ENCODE measurements at regions not wholly inside any gene's neighbourhood (a gene's known extent, or its start where the extent isn't known, plus 50 kb on each side); places are given as distances from the start of the nearest gene placed in this dataset.

- Histone ChIP-seq H3K4me1 (peaks cover 0 to 19% (median 13%) of the 10 kb centered on the region in 10 experiments; a peak in 16 of 20 replicates), H3K4me2 (no peak overlapping the region), H3K27ac (no peak overlapping the region), H3K9me3 (replicated peaks in 1 of 11) (peaks cover 3 to 29% (median 10%) of the 10 kb centered on the region in 11 experiments; a peak in 17 of 22 replicates), H4K20me1 (no peaks in the 10 kb centered on the region), H3K9ac (no peak overlapping the region), H3K4me3 (no peak overlapping the region), H3K27me3 (no peaks in the 10 kb centered on the region), H3K36me3 (no peaks in the 10 kb centered on the region)
- no peak for TF ChIP-seq Cebpa-rat (IDR thresholded peaks at IDR 0.05)
These were observed 265.9 kb upstream of the SUCLG2 start for GRCh38 chr3:67920311-67920710.

DNA sequence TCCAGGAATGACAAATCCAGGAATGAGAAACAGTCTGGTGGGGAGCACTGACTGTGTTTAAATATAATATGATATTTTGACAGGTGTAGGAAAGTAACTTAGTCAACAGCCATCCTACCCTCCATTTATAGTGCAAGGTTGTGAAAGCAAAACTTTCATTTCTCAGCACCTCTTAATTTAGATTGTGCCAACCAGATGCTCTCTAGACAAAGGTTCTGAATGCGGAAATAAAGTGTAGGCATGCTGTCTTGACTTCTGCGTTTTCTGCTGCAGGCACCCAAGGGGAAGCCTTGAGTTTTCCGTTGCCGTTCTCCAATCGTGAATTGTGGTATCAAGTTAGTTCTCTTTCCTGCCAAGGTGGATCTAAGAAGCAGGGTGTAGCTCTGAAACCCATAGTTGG, 261.9 kb upstream of the SUCLG2 start:
- peak overlapping the region in 3 of 11 experiments; percentile 4 to 5 (median 5); a peak in 2 of 22 replicates for H3K27ac ChIP-seq
- H3K9ac ChIP-seq = no peak overlapping the region
- H4K20me1 ChIP-seq = no peaks in the 10 kb centered on the region
- peaks cover 1 to 47% (median 20%) of the 10 kb centered on the region in 11 experiments; a peak in 18 of 22 replicates for H3K9me3 ChIP-seq (replicated peaks in 1 of 11)
- H3K4me2 ChIP-seq = peak overlapping the region in 9 of 11 experiments; percentile 8 to 52 (median 25); a peak in 13 of 22 replicates
- peaks cover 0 to 19% (median 13%) of the 10 kb centered on the region in 10 experiments; a peak in 16 of 20 replicates for H3K4me1 ChIP-seq
- no peak for TF ChIP-seq Cebpa-rat (IDR thresholded peaks at IDR 0.05)
- no peaks in the 10 kb centered on the region for H3K36me3 ChIP-seq
- H3K27me3 ChIP-seq = no peaks in the 10 kb centered on the region
- H3K4me3 ChIP-seq = no peak overlapping the region

GRCh38 chr3:67907735-67908134, 253.3 kb upstream of the SUCLG2 start:
- peak overlapping the region; percentile 36 to 90 (median 77) for H3K4me2 ChIP-seq

DNA sequence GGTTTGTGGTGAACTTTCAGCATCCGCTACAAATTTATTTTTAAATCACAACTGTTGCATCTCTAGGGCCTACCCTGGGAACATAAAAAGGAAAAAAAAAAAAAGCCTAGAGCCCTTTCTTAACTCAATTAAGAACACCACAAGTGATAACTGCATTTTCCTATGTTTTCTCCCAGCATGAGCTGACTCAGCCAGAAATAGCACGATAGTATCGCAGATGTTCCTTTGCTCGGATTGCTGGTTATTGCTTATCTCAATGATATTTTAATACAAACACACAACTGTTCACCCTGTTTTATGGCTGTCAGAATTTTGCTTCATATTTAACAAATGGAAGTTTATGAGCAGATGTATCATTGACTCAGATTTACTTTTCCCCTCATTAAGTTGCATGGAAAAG, 251.8 kb upstream of the SUCLG2 start:
- Histone ChIP-seq H3K27me3 (no peaks in the 10 kb centered on the region), H3K4me1 (peaks cover 26 to 60% (median 35%) of the 10 kb centered on the region in 10 experiments), H4K20me1 (no peaks in the 10 kb centered on the region), H3K9me3 (replicated peaks in 1 of 11) (peaks cover 2 to 21% (median 6%) of the 10 kb centered on the region in 11 experiments; a peak in 14 of 22 replicates), H3K27ac (peak overlapping the region in 7 of 11 experiments; percentile 18 to 60 (median 44); a peak in 10 of 22 replicates), H3K36me3 (no peaks in the 10 kb centered on the region), H3K9ac (peak overlapping the region in 4 of 11 experiments; percentile 8 to 30 (median 14); a peak in 7 of 22 replicates), H3K4me3 (peak overlapping the region in 3 of 10 experiments; percentile 7 to 46 (median 21); a peak in 3 of 20 replicates), H3K4me2 (peak overlapping the region; percentile 50 to 90 (median 77))
- TF ChIP-seq Cebpa-rat (IDR thresholded peaks at IDR 0.05) = no peak

More at GRCh38 chr3:67907735-67908134, 253.3 kb upstream of the SUCLG2 start:
- Histone ChIP-seq H3K36me3 (no peaks in the 10 kb centered on the region), H3K9me3 (replicated peaks in 1 of 11) (peaks cover 6 to 28% (median 11%) of the 10 kb centered on the region in 11 experiments; a peak in 16 of 22 replicates), H3K4me3 (0 out of 20 replicates have a peak overlapping the region, but pooled peaks of 1 of the 10 experiments have one; percentile 31), H3K9ac (no peak overlapping the region), H3K27ac (peak overlapping the region in 4 of 11 experiments; percentile 44 to 60 (median 48); a peak in 6 of 22 replicates), H3K27me3 (no peaks in the 10 kb centered on the region), H4K20me1 (no peaks in the 10 kb centered on the region), H3K4me1 (peaks cover 26 to 46% (median 34%) of the 10 kb centered on the region in 10 experiments)
- TF ChIP-seq Cebpa-rat (IDR thresholded peaks at IDR 0.05) = no peak

DNA sequence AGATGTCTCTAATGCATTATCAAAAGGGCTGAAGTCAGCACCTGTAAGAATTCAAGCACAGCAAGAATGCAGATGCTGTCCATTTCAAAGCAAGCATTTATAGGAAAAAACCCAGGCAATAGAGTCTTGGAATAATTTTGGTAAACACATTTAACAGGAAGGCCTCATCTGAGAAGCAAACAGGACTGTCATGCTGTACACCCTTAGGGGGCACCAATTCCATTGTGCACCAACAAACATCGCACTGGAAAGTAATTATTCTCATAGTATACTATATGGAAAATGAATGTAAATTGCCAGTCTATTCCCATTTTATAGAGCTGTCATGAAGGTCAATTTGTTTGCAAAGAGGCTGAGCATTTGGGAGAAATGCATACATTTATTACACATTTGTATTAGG, 247.3 kb upstream of the SUCLG2 start:
- H3K4me2 ChIP-seq = peak overlapping the region in 1 of 11 experiments; percentile 26; a peak in 1 of 22 replicates
- no peak overlapping the region for H3K4me3 ChIP-seq
- H3K27ac ChIP-seq = no peak overlapping the region
- no peaks in the 10 kb centered on the region for H4K20me1 ChIP-seq
- peaks cover 35 to 75% (median 50%) of the 10 kb centered on the region in 10 experiments for H3K4me1 ChIP-seq
- no peaks in the 10 kb centered on the region for H3K27me3 ChIP-seq
- no peaks in the 10 kb centered on the region for H3K36me3 ChIP-seq
- peaks cover 0 to 5% (median 0%) of the 10 kb centered on the region in 11 experiments; a peak in 3 of 22 replicates for H3K9me3 ChIP-seq (replicated peaks in 1 of 11)
- H3K9ac ChIP-seq = no peak overlapping the region
- TF ChIP-seq Cebpa-rat (IDR thresholded peaks at IDR 0.05) = no peak

GRCh38 chr3:67898916-67899315, 244.5 kb upstream of the SUCLG2 start:
- Histone ChIP-seq H3K9me3 (replicated peaks in 1 of 11) (peaks cover 0 to 11% (median 0%) of the 10 kb centered on the region in 11 experiments; a peak in 7 of 22 replicates), H3K4me1 (peaks cover 28 to 89% (median 56%) of the 10 kb centered on the region in 10 experiments), H3K9ac (no peak overlapping the region), H3K27ac (peak overlapping the region in 6 of 11 experiments; percentile 65 to 68 (median 66); a peak in 7 of 22 replicates), H3K27me3 (no peaks in the 10 kb centered on the region), H4K20me1 (no peaks in the 10 kb centered on the region), H3K36me3 (no peaks in the 10 kb centered on the region), H3K4me2 (peak overlapping the region; percentile 18 to 87 (median 75); a peak in 19 of 22 replicates), H3K4me3 (no peak overlapping the region)
- TF ChIP-seq Cebpa-rat (IDR thresholded peaks at IDR 0.05) = no peak

DNA sequence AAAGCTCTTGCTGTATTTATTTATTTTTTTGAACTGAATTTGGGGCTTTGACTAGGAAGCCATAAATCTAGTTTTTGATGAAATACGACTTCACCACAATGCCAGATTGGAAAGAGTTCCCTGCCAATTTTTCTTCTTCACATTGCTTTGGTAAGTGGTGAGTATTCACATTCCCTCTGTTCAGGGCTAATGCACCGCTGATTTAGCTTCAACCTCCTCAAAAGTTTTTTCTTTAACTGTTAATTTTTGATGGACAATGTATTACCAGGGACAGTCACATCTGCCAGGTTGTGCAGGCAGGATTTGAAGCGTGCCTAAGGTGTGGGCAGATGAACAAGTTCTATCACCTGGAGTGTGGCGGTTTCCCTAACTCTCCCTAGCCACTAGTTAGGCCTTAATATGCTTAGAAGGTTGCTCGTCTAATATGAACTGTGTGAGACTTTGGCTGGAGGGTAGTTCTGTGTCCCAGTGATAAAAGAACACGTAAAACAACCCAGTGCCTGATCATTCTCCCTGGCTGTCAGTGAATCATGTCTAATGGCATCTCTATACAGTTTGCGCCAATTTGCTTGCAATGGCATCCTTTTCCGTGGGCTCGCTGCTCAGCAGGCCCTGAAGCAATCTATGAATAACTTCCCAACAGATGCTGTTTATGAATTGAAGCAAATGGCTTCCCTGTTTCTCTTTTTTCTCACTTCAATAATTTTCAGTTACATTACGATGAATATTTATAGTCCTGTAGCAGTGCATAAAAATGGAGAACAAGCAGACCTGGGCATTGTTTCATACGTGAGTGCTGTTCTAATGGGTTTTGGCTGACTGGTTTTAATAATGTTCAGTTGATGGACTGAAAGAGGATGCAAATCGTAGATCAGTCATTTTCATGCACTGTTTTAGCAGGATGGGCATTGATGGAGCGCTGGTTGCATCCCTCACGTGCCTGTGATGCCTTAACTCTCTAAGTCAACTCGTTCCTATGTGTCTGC, 243.2 kb upstream of the SUCLG2 start:
- Histone ChIP-seq H3K27me3 (no peaks in the 10 kb centered on the region), H3K27ac (peak overlapping the region in 8 of 11 experiments; percentile 43 to 68 (median 66); a peak in 16 of 22 replicates), H3K4me3 (peak overlapping the region in 3 of 10 experiments; percentile 12 to 24 (median 21); a peak in 4 of 20 replicates), H3K4me2 (peak overlapping the region; percentile 18 to 87 (median 75)), H3K9ac (peak overlapping the region in 8 of 11 experiments; percentile 4 to 54 (median 32); a peak in 11 of 22 replicates), H3K36me3 (no peaks in the 10 kb centered on the region), H4K20me1 (no peaks in the 10 kb centered on the region), H3K4me1 (peaks cover 28 to 97% (median 62%) of the 10 kb centered on the region in 10 experiments), H3K9me3 (replicated peaks in 1 of 11) (peaks cover 0 to 20% (median 6%) of the 10 kb centered on the region in 11 experiments; a peak in 11 of 22 replicates)
- TF ChIP-seq Cebpa-rat (IDR thresholded peaks at IDR 0.05) = no peak

DNA sequence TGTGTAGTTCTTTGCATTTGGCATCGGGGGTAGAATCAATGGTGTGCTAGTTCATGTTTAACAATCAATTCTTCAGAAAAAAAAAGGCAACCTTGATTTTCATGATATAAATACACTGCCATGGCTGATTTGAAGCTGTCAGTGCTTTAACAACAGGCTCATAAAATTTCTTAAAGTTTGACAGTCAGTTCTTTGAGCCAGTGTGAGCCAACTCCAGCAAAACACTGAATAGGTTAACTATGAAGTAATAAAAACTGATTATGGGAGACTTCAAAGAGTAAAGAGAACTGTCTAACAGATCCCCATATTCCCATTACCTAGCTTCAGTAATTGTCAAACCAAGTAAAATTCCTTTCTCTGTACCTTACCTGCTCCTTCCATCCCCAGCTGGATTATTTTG, 241.7 kb upstream of the SUCLG2 start:
- Histone ChIP-seq H3K9me3 (replicated peaks in 1 of 11) (peaks cover 6 to 35% (median 15%) of the 10 kb centered on the region in 11 experiments; a peak in 18 of 22 replicates), H3K9ac (no peak overlapping the region), H3K4me2 (peak overlapping the region in 7 of 11 experiments; percentile 18 to 83 (median 75); a peak in 11 of 22 replicates), H4K20me1 (no peaks in the 10 kb centered on the region), H3K4me3 (no peak overlapping the region), H3K36me3 (peaks cover 0 to 6% (median 0%) of the 10 kb centered on the region in 11 experiments; a peak in 1 of 22 replicates), H3K27me3 (no peaks in the 10 kb centered on the region), H3K4me1 (peaks cover 28 to 82% (median 62%) of the 10 kb centered on the region in 10 experiments), H3K27ac (no peak overlapping the region)
- TF ChIP-seq Cebpa-rat (IDR thresholded peaks at IDR 0.05) = no peak
